GM19328 (cell line): ENCODE measurements at regions not wholly inside any gene's neighbourhood (a gene's known extent, or its start where the extent isn't known, plus 50 kb on each side); places are given as distances from the start of the nearest gene placed in this dataset.
"Not testable (repeated sequence)": the region's sequence is repeated elsewhere in the genome, so short reads cannot be mapped to it uniquely, and the experiment has no call there.

ENCODE experiments used
- ATAC-seq: cut with Tn5 transposase; IDR thresholded peaks from one replicate; pipeline ENCODE4 v1.9.1; 2021; ENCODE audit warnings: mild to moderate bottlenecking, moderate library complexity; ENCODE audit not compliant: unreplicated experiment

- ATAC-seq: no peak
These were observed 316.5 kb downstream of the MEX3B start for GRCh38 chr15:81729340-81729739.

- ATAC-seq: no peak
These were observed 317.1 kb downstream of the MEX3B start for GRCh38 chr15:81728726-81729125.

- ATAC-seq: no peak
These were observed 320.2 kb downstream of the MEX3B start for GRCh38 chr15:81725590-81725989.

- no peak for ATAC-seq
These were observed 321.3 kb downstream of the MEX3B start for GRCh38 chr15:81724536-81724935.

DNA sequence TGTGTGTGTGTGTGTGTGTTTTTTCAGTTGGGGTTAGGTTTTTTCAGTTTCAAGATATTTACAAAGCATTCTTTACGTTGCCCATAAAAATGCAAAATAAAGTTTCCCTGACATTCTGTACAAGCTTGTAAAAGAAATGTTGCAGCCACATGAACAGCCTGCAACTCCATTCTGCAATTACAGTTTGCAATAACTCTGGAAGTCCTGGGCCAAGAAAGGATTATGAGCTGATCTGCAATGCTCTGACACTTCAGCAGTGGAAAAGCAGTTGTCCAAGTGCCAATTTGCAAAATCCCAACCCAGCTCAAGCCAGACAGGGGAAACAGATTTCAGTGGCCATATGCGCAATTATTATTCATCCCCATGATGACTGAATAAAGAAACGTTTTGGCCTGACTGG lies 322.1 kb downstream of the MEX3B start:
- no peak for ATAC-seq

DNA sequence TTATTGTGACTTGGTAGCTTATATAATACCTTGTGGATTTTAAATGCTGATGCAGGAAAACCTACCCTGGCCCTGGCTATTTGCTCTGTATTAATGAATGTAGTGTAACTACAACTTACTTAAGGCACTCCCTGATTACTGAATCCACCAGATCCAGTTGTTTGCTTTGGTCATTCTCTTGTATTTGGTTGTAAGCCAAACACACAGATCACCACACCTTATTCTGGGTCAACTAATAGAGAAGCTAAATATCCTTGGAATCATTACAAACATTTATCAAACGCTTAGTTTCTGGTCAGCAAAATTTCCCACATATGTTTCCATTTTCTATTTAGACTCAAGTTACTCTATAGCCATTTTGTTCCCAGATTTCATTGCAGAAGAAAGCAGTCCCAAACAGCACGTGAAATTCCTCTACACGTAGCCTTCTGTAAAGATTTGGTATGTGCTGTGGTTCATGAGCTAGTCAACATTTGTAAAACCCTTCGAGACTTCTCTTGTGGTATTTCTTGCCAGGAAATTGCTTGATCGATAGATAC lies 322.6 kb downstream of the MEX3B start:
- no peak for ATAC-seq

GRCh38 chr15:81716468-81716867 lies 329.4 kb downstream of the MEX3B start:
- not testable (repeated sequence) for ATAC-seq

DNA sequence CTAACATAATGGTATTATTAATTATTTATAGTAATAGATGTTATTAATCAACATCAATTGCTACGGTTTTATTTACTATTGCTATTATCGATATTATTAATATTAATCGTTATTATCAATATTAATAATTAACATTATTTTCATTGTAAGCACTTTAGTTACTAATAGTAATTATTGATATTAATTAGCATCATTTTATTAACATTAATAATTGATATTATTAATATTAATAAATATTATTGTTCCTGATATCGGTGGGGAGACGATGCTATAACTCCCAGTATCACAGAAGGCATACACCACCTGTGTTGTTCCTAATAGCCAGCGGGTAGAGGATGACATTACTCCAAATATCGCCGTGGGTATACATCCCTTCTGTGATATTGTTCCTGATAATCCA lies 335.5 kb downstream of the MEX3B start:
- no peak for ATAC-seq

- not testable (repeated sequence) for ATAC-seq
These were observed 332.9 kb upstream of the TMC3 start for GRCh38 chr15:81706816-81707346.

GRCh38 chr15:81705727-81706126 lies 331.7 kb upstream of the TMC3 start:
- ATAC-seq: not testable (repeated sequence)

DNA sequence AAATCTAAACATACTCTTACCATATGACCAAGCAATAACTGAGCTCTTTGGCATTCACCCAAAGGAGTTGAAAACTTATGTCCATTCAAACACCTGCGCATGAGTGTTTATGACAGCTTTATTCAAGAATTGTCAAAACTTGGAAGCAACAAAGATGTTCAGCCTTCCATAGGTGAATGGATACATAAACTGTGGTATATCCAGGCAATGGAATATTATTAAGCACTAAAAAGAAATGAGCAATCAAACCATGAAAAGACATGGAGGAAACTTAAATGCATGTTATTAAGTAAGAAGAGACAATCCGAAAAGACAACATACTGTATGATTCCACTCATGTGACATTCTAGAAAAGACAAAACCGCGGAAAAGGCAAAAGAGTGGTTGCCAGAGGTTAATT lies 312.0 kb upstream of the TMC3 start:
- ATAC-seq: no peak

DNA sequence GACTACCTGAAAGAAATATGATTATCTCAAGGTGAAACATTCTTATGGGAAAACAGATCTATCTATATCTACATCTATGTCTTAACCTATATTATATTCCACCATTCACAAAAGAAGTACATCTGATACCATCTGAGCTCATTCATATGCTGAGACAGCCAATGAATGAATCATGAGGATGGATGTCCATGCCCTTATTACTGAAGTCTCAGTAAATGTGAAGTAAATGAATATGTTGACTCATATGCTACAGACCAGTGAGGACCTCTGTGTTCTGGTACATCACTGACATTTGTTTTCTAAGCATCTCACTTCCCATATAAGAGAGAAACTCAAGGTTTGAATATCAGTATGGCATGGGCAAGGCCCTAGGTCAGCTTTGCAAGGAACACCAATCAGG lies 311.2 kb upstream of the TMC3 start:
- ATAC-seq: no peak

DNA sequence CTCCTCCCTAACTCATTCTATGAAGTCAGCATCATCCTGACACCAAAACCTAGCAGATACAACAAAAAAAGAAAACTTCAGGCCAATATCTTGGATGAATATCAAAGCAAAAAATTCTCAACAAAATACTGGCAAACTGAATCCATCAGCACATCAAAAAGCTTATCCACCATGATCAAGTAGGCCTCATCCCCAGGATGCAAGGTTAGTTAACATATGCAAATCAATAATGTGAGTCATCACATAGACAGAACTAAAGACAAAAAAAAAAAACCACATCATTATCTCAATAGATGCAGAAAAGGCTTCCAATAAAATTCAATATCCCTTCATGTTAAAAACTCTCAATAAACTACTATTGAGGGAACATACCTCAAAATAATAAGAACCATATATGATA lies 306.8 kb upstream of the TMC3 start:
- no peak for ATAC-seq

- no peak for ATAC-seq
These were observed 292.8 kb upstream of the TMC3 start for GRCh38 chr15:81666839-81667238.

- no peak for ATAC-seq
These were observed 287.0 kb upstream of the TMC3 start for GRCh38 chr15:81660976-81661375.

- ATAC-seq: no peak
These were observed 279.2 kb upstream of the TMC3 start for GRCh38 chr15:81653259-81653658.

GRCh38 chr15:81645470-81645869 lies 271.5 kb upstream of the TMC3 start:
- no peak for ATAC-seq

- no peak for ATAC-seq
These were observed 269.8 kb upstream of the TMC3 start for GRCh38 chr15:81643771-81644170.

- no peak for ATAC-seq
These were observed 268.5 kb upstream of the TMC3 start for GRCh38 chr15:81642451-81642990.

- not testable (repeated sequence) for ATAC-seq
These were observed 262.1 kb upstream of the TMC3 start for GRCh38 chr15:81636064-81636463.

GRCh38 chr15:81633889-81634288 lies 259.9 kb upstream of the TMC3 start:
- no peak for ATAC-seq

DNA sequence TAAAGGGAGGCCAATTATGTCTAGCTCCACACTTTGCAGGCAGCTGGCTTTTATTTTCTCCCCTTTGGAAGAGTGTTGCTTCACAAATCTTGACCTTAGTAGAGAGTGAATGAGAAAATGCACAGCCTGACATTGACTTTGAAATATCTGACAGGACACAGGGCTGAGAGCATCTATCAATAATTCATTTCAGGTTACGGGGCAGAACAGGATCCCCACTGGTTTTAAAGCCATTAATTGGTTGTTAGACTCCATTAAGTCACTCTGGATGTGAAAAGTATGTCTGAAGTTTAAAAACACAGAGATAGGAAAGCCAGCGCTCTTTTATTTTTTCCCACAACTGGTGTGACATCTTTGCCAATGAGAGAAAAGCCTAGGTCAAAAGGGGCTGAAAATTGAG lies 251.9 kb upstream of the TMC3 start:
- ATAC-seq: no peak

DNA sequence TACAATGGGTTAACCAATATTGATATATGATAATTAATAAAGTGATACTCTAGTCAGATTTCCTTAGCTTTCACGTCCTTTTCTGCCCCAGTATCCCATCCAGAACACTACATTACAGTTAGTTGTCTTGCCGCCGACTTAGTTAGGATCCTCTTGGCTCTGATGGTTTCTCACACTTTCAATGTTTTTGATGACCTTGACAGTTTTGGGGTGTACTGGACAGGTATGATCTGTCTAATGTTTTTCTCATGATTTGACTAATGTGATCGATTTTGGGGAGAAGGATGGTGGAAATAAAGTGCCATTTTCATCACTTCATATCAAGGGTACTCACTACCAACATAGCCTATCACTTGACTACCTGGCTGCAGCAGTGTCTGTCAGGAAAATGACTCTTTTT lies 245.0 kb upstream of the TMC3 start:
- ATAC-seq: no peak
